Neutrophil (primary cell): ENCODE measurements at regions not wholly inside any gene's neighbourhood (a gene's known extent, or its start where the extent isn't known, plus 50 kb on each side); places are given as distances from the start of the nearest gene placed in this dataset.

Experiments used
- H3K27ac ChIP-seq: fragments of 200-600 bp; sonication (generic); 2 replicates; pipeline ENCODE4 v1.5.1; 2016; ENCODE audit warnings: mild to moderate bottlenecking, moderate library complexity
- H3K27me3 ChIP-seq: fragments of 200-600 bp; sonication (generic); 2 replicates; pipeline ENCODE4 v1.6.0; 2016; ENCODE audit warnings: mild to moderate bottlenecking
- H3K36me3 ChIP-seq: fragments of 200-600 bp; sonication (generic); 2 replicates; pipeline ENCODE4 v1.5.1; 2017
- H3K4me1 ChIP-seq, 2 experiments: fragments of 200-600 bp in 1 of 2; sonication (generic) in 1 of 2; 1 replicate in 1 of 2; 2 replicates in 1 of 2; pipeline versions ENCODE4 v1.5.1 to v1.6.1; 2013 to 2016; ENCODE audit warnings: low read depth in 1 of 2, low read length in 1 of 2, mild to moderate bottlenecking in 1 of 2, moderate library complexity in 1 of 2; ENCODE audit not compliant: control insufficient read depth in 1 of 2, insufficient read depth in 1 of 2
- H3K4me3 ChIP-seq, 2 experiments: fragments of 200-600 bp in 1 of 2; sonication (generic) in 1 of 2; 1 replicate in 1 of 2; 2 replicates in 1 of 2; pipeline ENCODE4 v1.5.1; 2013 to 2016; ENCODE audit warnings: low read depth in 1 of 2, low read length in 1 of 2, mild to moderate bottlenecking in 1 of 2, moderate library complexity in 1 of 2
- H3K9me3 ChIP-seq: fragments of 200-600 bp; sonication (generic); 2 replicates; pipeline ENCODE4 v1.5.1; 2016
- TF ChIP-seq, protein P1 (sequence below): fragments of 200-600 bp; sonication (generic); IDR thresholded peaks from 2 replicates; pipeline ENCODE4 v1.5.1; 2016; ENCODE audit warnings: antibody characterized with exemption

GRCh38 chr2:198890490-198890889 is 567.2 kb downstream of the SATB2 start:
- TF ChIP-seq, protein P1, sequence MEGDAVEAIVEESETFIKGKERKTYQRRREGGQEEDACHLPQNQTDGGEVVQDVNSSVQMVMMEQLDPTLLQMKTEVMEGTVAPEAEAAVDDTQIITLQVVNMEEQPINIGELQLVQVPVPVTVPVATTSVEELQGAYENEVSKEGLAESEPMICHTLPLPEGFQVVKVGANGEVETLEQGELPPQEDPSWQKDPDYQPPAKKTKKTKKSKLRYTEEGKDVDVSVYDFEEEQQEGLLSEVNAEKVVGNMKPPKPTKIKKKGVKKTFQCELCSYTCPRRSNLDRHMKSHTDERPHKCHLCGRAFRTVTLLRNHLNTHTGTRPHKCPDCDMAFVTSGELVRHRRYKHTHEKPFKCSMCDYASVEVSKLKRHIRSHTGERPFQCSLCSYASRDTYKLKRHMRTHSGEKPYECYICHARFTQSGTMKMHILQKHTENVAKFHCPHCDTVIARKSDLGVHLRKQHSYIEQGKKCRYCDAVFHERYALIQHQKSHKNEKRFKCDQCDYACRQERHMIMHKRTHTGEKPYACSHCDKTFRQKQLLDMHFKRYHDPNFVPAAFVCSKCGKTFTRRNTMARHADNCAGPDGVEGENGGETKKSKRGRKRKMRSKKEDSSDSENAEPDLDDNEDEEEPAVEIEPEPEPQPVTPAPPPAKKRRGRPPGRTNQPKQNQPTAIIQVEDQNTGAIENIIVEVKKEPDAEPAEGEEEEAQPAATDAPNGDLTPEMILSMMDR: no peak
- Histone ChIP-seq H3K4me1 (no peaks in the 10 kb centered on the region), H3K4me3 (no peak overlapping the region), H3K36me3 (no peaks in the 10 kb centered on the region), H3K27ac (no peak overlapping the region), H3K27me3 (no peaks in the 10 kb centered on the region), H3K9me3 (no peaks in the 10 kb centered on the region)

- Histone ChIP-seq H3K27ac (no peak overlapping the region), H3K4me3 (no peak overlapping the region), H3K9me3 (no peaks in the 10 kb centered on the region), H3K27me3 (no peaks in the 10 kb centered on the region), H3K4me1 (no peaks in the 10 kb centered on the region), H3K36me3 (no peaks in the 10 kb centered on the region)
- TF ChIP-seq, protein P1: no peak
Measured at GRCh38 chr2:198883604-198884003, 574.1 kb downstream of the SATB2 start.

- Histone ChIP-seq H3K27me3 (no peaks in the 10 kb centered on the region), H3K4me1 (no peaks in the 10 kb centered on the region), H3K27ac (no peak overlapping the region), H3K4me3 (no peak overlapping the region), H3K9me3 (no peaks in the 10 kb centered on the region), H3K36me3 (no peaks in the 10 kb centered on the region)
- TF ChIP-seq, protein P1: no peak
Measured at GRCh38 chr2:198880986-198881385, 576.8 kb downstream of the SATB2 start.

DNA sequence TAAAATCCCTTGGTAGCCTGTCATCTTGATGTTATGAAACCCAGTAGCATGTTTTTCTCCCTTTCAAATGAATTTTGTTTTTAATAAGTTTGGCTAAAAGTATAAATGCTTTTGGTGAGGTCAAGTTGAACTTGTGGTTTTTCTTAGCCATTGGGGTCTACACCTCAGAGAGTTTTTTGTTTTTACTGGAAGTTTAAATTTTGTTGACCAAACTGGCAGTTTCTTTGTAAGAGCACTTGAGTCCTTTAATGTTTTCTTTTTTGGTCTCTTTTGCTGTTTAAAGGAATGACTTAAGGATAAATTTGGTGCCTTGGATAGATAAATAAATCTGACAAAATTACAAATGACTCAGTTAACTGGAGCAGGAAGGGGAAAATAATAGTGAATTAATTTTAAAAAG is 577.3 kb downstream of the SATB2 start:
- Histone ChIP-seq H3K27me3 (no peaks in the 10 kb centered on the region), H3K9me3 (no peaks in the 10 kb centered on the region), H3K27ac (no peak overlapping the region), H3K36me3 (no peaks in the 10 kb centered on the region), H3K4me3 (no peak overlapping the region), H3K4me1 (no peaks in the 10 kb centered on the region)
- TF ChIP-seq, protein P1: no peak

DNA sequence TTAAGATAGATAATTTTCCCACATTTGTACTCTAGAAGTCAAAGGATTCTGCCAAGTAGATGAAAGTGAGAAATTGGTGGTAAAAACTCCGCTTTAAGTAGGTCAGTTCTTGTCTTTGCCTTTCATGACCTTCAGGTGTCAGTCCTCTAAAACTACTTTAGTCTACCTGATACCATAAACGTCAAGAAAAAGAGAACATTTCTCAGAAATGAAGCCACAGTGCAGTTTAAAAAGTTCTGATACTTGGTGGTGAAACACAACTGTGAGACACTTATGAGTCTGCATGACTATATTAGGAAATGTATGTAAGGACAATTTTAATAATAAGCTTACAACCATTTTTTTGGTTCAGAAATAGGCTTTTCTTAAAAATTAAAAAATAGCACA is 583.3 kb downstream of the SATB2 start:
- TF ChIP-seq, protein P1: no peak
- no peaks in the 10 kb centered on the region for H3K9me3 ChIP-seq
- no peak overlapping the region for H3K27ac ChIP-seq
- H3K27me3 ChIP-seq: no peaks in the 10 kb centered on the region
- no peaks in the 10 kb centered on the region for H3K4me1 ChIP-seq
- no peak overlapping the region for H3K4me3 ChIP-seq
- H3K36me3 ChIP-seq: no peaks in the 10 kb centered on the region
